HG03457 (cell line): ENCODE measurements at regions not wholly inside any gene's neighbourhood (a gene's known extent, or its start where the extent isn't known, plus 50 kb on each side); places are given as distances from the start of the nearest gene placed in this dataset.

Experiments used
- ATAC-seq: cut with Tn5 transposase; IDR thresholded peaks from one replicate; pipeline ENCODE4 v1.9.1; 2021; ENCODE audit warnings: moderate number of reproducible peaks; ENCODE audit not compliant: unreplicated experiment

DNA sequence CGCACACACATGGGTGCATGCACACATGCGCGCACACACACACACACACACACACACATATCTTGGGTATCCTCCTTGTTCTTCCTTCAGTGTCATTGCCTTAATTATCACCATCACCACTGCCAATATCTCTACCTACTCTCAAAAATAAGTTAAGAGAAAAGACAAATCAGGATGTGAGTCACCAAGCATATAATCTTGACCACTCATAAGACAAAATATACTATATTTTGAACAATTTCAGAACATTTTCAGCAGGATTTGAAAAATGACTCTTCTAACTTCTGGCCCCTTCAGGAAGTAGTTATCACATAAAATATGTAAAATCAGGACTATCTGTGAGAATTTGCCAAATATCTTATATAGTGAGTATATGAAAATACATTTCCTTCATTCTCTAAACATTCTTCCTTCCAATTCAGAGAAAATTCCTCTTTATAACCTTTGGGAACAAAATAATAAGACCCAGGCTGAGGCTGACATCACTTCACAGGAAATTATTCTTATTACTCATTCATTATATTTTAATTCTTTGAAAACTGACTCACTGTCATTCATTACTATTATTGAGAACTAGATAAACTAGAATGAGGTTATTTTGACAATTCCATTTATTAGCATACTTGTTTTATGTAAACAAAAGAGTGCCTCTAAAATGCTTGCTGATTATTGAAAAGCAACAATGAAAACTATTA, 772.0 kb upstream of the ACO1 start:
- ATAC-seq = no peak

DNA sequence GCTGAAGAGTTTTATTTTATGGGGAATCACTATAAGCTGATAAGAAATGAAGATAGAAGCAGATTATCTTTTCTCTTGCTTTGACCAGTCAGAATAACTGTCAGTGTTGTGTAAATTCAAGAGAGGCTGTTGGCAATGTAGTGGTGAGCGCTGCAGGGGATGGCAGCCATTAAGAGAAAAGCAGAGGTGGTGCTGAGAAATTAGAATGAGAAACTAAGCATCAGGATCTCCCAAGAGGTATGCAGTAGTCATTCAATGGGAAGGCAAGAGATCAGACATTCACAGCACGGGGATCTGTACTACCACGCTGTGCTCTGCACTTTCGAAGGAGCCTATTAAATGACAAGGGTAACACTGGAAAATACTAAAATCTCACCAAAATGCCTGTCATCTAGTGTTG, 768.5 kb upstream of the ACO1 start:
- ATAC-seq = no peak

DNA sequence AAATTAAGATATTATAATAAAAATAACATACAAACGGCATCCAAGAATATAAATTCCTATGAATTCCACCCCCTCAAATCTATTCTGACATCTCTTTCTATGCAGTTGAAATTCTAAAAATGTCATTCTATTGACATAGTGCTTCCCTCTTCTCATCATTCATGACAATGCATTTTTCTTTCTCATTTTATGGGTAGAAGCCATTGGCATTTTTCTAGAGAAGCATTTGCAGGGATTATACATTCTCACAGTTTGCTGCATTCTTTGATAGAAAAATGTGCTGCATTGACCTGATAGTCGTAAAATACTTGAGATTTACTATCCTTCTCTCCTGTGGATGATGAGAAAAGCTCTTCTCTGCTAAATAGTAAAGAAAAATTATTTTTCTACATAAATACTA, 760.9 kb upstream of the ACO1 start:
- no peak for ATAC-seq

DNA sequence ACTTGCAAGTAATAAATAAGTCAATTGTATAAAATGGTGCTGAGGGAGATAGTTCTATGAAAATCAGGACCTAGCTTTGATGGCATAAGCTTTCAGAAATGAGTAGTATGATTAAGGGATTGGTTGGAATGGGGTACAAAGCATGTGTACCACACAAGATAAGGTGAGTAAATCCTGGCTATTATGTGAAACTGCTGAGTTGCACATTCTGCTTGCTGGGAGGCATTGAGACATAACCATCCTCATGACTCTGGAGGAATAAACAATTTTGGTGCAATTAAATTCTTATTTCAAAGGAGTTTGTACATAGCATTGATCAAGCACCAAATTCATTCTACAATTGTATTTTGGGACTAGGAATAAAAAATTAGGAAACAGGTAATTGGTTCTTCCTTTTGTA, 755.2 kb upstream of the ACO1 start:
- no peak for ATAC-seq

DNA sequence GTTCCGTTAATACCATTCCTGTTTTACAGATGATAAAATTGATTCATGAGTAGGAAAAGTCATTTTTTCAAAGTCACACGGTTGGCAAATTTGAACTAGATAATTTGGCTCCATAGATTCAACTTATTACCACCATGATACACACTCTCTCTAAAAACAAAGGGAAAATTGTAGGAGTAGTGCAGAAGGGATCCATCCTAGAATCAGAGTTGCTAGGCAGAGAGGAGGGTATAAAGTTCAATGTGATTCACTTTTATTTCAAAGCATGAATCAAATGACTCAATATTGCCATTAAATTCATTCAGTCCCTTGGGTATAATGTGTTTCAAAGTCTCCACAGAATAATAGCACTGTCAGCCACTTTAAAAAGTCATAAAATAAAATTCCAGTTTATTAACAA, 747.2 kb upstream of the ACO1 start:
- no peak for ATAC-seq

DNA sequence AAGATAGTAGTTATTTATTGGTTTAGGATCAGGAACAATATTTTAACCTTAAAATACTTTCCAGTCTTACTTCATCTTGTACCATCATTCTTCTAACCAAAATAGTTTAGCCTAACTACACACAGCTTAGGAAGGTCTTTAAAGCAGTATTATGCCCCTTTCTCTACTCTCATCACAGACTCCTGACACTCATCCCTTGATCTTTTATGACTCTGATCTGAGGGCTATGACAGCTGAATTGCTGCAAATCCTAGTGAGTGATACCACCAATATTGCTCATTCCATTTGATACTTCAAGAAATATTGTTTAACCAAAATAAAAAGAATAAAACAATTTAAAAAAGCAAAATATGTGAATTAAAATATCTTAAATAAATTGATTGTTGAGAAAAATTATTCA, 746.6 kb upstream of the ACO1 start:
- no peak for ATAC-seq

DNA sequence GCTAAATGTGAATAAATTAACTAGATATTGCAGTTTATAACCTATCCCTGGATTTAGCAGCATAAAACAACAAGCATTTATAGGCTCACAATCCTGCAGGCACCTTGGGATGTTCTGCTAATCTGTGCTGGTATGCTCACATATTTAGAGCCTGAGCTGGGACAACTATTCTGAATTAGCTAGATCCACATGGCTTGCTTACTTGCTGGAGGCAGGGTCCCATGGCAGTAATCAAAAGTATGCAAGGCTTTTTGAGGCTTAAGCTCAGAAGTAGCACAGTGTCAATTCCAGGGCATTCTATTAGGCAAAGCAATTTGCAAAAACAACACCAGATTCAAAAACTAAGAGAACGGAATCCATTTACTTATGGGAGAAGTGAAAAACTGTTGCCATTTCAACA, 745.0 kb upstream of the ACO1 start:
- no peak for ATAC-seq

DNA sequence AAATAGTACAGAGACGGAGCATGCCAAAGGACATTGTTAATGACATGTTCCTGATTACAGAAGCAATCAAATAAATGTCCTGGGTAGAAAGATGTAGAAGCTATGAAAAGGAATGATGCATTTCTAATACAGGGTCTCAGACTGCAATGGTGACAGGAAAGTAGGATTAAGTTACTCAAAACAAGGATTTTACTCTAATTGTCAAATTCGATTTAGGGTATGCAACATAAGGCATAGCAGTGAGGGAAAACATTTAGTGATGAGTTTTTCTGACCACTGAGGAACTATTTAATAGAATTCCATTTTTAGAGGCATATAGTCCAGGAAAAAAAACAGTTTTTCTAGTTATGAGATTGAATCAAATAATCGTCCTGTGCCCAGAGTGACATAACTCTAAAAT, 715.1 kb upstream of the ACO1 start:
- no peak for ATAC-seq

DNA sequence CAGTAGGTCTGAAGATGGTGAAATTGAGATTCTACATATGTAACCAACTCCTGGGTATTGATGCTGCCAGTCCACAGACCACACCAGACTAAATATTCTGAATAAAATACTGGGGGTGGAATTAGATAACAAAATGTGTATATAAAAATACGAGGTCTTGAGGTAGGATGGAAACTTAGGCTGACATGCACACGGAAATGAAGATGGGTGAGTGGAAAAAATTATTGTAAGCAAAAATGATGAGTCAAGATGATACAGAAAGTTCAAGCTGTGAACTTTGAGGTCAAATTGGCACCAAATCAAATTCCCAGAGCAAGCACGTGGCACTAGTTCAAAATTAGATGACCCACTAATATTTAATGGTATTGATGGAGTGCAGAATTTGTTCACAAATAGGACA, 713.4 kb upstream of the ACO1 start:
- ATAC-seq = no peak

DNA sequence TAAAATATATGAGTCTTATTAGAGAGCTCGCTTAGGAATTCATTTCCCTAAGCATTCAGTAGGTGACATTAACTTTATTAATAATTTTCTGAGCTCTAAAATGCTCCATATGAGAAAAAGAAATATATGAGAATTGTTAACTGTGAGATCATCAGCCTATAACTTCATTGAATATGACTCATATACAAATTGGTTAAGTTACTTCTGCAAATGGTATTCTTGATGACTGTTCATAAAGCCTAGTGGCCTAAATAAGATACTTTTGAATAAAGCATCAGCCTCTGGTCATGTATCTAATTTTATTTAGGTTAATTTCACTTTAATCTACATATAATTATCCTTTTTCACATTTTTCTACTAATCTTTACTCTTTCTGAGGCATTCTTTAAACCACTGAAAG, 710.2 kb upstream of the ACO1 start:
- no peak for ATAC-seq

DNA sequence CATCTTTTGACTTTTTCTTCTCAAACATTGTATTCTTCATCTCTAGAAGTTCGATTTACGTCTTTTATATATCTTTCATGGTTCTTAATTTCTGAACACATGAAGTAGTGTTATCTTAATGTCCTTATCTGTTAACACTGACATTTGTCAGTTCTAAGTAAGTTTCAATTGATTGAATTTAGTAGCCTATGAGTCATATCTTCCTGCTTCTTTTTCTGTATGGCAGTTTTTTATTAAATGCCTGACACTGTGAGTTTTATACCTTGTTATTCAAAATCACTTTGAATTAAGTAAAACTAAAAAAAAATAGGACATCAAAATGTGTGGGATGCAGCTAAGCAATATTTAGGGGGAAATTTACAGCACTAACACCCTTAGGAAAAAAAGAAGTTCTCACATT, 707.0 kb upstream of the ACO1 start:
- ATAC-seq = no peak

DNA sequence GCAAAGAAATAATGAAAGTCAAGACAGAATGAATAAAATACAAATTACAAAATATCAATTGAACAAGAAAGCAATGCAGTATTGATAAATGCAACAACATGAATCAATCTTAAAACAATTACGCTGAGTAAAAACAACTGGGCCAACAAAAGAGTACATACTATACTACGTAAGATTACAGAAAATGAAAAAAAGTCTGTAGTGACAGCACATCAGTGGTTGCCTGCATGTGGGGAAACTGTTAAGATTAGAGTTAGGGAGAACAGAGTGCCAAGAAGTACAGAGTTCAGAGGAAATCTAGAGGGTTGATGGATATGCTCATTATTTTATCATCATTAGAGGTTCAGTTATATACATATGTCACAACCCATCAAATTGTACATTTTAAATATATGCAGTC, 706.6 kb upstream of the ACO1 start:
- no peak for ATAC-seq

DNA sequence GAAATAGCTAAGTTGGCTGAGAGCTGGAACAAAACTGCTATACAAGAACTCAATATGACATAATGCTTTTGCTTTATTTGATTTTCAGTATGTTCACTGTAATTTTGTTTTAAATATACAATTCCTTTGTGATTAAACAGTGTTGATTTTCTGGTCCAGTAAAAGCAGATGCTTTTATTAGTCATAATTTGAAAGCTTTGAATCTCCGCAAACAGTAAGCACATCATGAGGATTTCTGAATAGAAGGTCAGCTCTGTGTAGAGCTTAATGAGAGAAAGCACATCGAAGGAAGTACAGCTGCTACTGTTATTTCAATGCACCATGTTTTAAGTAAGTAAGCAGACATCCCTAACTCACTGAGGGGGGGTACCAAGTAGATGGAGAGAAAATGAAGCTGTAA, 701.3 kb upstream of the ACO1 start:
- no peak for ATAC-seq

DNA sequence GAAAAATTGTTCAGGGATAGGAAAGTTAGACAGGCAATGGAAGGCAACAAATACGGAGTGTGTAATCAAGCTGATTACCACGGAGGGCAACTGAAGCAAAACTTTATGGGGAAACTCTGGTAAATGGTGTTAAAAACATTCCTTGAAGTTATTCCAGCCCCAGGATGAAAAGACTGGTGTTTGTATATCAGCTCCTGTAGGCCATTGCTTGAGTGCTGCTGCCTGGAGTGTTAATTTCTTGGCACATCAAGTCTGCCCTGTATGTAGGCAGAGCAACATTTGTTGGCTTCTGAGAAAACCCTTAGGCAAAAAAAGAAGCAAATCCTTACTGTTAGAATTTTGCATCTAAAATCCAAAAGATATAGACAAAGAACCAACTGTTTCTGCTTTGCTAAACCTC, 686.5 kb upstream of the ACO1 start:
- ATAC-seq = no peak

DNA sequence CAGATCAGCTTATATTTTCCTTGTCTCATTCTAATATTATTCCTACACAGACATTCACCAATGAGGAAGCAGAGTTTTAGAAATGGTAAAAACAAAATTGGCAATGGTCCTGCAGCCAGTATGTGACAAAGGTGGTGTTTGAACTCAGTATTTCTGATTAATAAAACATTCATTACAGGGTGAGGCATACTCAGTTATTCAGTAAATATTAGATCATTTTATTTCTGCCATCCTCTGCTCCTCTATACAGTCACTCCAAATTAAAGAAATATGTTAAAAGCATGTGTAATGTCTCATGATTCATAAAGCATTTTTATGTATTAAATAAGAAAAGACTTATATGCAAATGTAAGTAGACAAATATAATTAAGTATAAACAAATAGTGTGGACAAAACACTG, 684.6 kb upstream of the ACO1 start:
- ATAC-seq = no peak

DNA sequence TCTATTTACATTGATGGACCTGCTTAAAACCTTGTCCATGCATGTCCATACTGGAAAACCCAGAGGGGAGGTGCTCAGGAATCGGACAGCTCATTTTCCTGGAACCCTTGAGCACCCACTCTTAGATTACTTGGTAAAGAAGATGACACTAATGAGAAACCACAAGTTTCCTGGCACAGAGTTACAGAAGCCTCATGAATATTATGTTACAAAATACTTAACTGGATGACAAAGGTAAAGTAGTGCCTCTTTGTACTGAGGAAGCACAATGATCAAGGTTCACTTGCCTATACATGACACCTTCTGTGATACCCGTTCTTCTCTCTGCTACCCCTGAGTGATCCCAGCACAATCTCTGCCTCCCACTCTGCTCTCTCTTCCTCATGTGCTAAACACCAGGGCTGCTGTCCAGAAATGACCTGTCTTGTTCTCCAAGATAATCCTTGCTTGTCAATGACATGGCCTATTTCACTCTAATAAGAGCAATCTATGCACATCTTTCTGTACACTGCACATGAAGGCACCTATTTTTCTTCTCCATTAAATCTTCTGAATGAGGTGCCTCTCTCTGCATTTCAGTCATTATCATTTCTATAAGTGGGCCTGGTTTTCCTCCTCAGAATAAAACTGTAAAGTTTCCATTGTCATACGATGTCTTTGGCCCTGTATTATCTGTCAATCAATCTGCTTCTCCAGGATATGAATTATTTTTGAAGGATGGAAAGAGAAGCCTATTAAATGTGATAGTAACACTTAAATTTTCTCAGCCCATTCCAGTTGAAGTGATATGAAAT, 684.0 kb upstream of the ACO1 start:
- ATAC-seq = no peak

DNA sequence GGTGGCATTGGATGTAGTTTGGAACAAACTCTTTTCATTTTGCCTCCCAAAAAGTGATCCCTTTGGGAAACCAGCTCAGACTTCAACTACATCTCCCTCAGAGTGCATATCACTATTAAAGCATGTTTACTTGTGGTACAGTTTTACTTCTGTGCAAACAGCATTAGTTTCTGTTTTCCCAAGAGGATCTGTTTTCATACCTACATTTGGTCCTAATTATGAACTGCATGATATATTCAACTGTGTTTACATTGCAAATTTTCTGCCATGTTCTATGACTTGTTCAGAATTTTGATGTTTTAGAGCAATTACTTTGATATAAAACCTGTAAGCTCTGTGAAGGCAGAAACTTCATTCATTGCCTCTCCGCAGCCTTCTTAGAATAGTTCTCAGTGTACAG, 681.5 kb upstream of the ACO1 start:
- no peak for ATAC-seq

DNA sequence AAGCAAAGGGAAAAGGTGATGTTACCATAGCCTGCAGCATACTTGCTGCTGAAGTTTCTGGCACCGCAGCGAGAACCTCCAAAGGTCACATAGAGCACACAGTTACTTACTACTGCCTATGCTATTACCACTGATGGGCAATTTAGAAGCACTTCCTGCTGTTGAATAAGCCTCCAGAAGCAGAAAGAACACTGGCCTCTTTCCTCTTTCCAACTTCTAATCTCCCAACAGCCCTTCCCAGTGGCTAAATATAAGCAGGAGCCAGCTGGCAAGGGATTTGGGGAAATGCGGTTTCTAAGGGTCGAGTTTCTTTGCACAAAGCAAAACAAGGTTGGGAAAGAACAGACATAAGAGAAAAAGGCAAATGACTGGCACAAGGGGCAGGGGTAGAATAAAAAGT, 669.2 kb upstream of the ACO1 start:
- ATAC-seq = no peak

DNA sequence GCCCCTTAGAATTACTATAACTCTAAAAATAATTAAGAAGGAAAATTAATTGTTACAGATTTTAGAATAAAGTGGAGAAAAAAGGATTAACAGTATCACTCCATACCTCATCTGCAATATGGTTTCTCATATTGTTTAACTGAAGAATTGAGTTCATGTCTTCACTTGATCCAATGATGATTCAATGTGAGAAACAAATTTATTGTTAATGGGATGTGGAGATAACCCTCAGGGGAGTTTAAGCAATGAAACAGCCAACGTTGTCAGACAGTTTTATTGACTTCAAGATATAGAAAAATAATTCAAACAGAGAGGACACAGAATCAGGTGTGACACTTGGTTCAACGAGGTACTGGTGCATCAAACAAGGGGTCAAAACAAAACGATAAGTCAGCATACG, 665.2 kb upstream of the ACO1 start:
- ATAC-seq = no peak

DNA sequence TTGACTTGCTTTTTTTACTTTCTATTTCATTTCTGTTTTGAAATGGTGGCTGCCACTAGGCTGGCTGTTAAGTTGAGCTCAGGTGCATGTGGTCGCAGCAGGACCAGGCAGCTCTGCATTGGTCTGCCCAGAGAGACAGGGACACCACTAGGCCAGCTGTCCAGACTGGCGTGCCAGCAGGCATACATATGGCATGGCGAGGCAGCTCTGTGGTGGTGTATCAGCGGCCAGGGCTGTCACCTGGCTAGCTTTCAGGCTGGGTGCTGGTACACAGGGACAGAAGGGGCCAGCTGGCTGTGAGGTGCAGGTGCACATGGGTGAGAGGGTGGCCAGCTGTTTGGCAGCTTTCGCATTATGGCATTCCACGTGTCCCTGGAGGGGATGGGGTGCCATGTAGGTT, 654.0 kb upstream of the ACO1 start:
- no peak for ATAC-seq

DNA sequence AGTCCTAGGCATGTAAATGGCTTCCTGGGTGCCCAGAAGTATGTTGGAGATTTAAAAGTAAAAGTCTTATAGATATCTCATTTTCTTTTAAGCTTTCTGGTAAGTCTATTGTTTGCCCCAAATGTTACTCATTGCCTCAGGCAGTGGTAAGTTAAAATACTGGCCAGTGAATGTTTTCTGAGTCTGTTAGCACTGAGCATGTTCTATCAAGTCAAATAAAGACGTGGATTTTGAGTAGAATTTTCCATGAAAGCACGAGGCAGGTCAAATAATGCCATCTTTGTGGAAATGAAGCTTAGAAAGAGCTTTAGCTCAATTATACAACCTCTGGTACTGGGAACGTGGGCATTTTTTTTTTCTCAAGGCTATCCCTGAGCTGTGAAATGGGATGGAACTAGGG, 651.3 kb upstream of the ACO1 start:
- no peak for ATAC-seq

DNA sequence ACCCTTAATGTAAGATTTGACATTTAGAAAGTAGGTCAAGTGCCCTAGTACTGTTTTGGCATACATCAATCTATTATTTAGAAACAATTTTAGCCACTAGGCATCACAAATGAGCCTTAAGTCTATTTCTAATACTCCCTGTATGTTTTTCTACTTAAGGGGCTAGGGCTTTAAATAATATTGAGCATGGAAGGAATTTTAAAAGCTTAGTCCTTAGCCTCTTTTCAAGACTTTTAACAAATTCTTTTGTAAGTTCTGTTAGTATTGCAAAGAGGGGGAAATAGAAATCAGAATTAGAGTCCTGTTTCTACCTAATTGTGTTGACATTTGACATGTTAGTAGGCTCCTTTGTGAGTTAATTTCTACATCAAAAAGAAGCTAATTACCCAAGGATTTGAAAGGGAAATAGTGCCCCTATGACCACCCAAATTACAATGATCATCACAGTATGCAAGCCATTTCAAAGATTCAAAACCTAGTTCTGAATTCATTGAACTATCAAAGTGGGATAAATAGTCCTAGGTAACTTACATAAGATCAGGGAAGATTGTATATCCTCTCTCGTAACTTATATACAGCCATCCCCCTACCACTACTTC, 647.8 kb upstream of the ACO1 start:
- no peak for ATAC-seq
